Neural progenitor cell (in vitro differentiated cells): ENCODE measurements at regions not wholly inside any gene's neighbourhood (a gene's known extent, or its start where the extent isn't known, plus 50 kb on each side); places are given as distances from the start of the nearest gene placed in this dataset.
A peak's percentile ranks its signal among the peaks of the same experiment; 100 is the strongest.

Source experiments
- DNase-seq: peaks from one replicate; pipeline ENCODE4 v3.0.0-alpha.2; 2016; ENCODE audit warnings: low spot score
- H2AFZ ChIP-seq: fragments of 200-600 bp; sonication (generic); replicated peaks from 2 replicates; pipeline ENCODE4 v1.6.1; 2016; ENCODE audit warnings: antibody characterized with exemption
- H3F3A ChIP-seq: fragments of 200-600 bp; sonication (generic); 2 replicates; pipeline ENCODE4 v1.6.1; 2016; ENCODE audit warnings: antibody characterized with exemption, low read depth
- H3K27ac ChIP-seq: fragments of 200-600 bp; sonication (generic); 2 replicates; pipeline ENCODE4 v1.5.1; 2016; ENCODE audit warnings: mild to moderate bottlenecking
- H3K27me3 ChIP-seq: fragments of 200-600 bp; sonication (generic); 2 replicates; pipeline ENCODE4 v1.6.1; 2016; ENCODE audit warnings: mild to moderate bottlenecking, moderate library complexity
- H3K36me3 ChIP-seq: fragments of 200-600 bp; sonication (generic); 2 replicates; pipeline ENCODE4 v1.5.1; 2016
- H3K4me1 ChIP-seq: fragments of 200-600 bp; sonication (generic); 2 replicates; pipeline ENCODE4 v1.6.1; 2016; ENCODE audit warnings: mixed run types
- H3K4me2 ChIP-seq: fragments of 200-600 bp; sonication (generic); 2 replicates; pipeline ENCODE4 v1.6.1; 2016
- H3K4me3 ChIP-seq: fragments of 200-600 bp; sonication (generic); 2 replicates; pipeline ENCODE4 v1.5.1; 2016
- H3K79me2 ChIP-seq: fragments of 200-600 bp; sonication (generic); 2 replicates; pipeline ENCODE4 v1.6.1; 2016; ENCODE audit warnings: low read depth
- H3K9ac ChIP-seq: fragments of 200-600 bp; sonication (generic); 2 replicates; pipeline ENCODE4 v1.6.1; 2016
- H3K9me3 ChIP-seq: fragments of 200-600 bp; sonication (generic); 2 replicates; pipeline ENCODE4 v1.5.1; 2016; ENCODE audit warnings: low read depth
- H4K20me1 ChIP-seq: fragments of 200-600 bp; sonication (generic); 2 replicates; pipeline ENCODE4 v1.6.1; 2016; ENCODE audit warnings: low read depth
- H3K27ac Mint-ChIP-seq: 3 replicates; pipeline ENCODE4 v1.8.0; 2021; ENCODE audit warnings: mixed read lengths
- H3K27me3 Mint-ChIP-seq: 2 replicates; pipeline ENCODE4 v1.8.0; 2022; ENCODE audit warnings: low read depth, mild to moderate bottlenecking, inconsistent platforms, moderate library complexity, mixed read lengths; ENCODE audit not compliant: insufficient read depth
- H3K36me3 Mint-ChIP-seq: 3 replicates; pipeline ENCODE4 v1.8.0; 2021; ENCODE audit warnings: mixed read lengths
- H3K4me1 Mint-ChIP-seq: 3 replicates; pipeline ENCODE4 v1.8.0; 2021; ENCODE audit warnings: mixed read lengths
- H3K4me3 Mint-ChIP-seq: 3 replicates; pipeline ENCODE4 v1.8.0; 2021; ENCODE audit warnings: mild to moderate bottlenecking, moderate library complexity, mixed read lengths
- H3K9me3 Mint-ChIP-seq: 3 replicates; pipeline ENCODE4 v1.8.0; 2020; ENCODE audit warnings: mixed read lengths
- EZH2 ChIP-seq: fragments of 200-600 bp; sonication (generic); IDR thresholded peaks from 2 replicates; pipeline ENCODE4 v1.6.1; 2017; ENCODE audit warnings: antibody characterized with exemption, mild to moderate bottlenecking, moderate library complexity
- EZH2phosphoT487 ChIP-seq: fragments of 200-600 bp; sonication (generic); IDR thresholded peaks from 2 replicates; pipeline ENCODE4 v1.6.1; 2017; ENCODE audit warnings: antibody characterized with exemption
- TF ChIP-seq, protein P1 (sequence below): fragments of 200-600 bp; sonication (generic); IDR thresholded peaks from 2 replicates; pipeline ENCODE4 v1.5.1; 2017; ENCODE audit warnings: antibody characterized with exemption, mild to moderate bottlenecking

DNA sequence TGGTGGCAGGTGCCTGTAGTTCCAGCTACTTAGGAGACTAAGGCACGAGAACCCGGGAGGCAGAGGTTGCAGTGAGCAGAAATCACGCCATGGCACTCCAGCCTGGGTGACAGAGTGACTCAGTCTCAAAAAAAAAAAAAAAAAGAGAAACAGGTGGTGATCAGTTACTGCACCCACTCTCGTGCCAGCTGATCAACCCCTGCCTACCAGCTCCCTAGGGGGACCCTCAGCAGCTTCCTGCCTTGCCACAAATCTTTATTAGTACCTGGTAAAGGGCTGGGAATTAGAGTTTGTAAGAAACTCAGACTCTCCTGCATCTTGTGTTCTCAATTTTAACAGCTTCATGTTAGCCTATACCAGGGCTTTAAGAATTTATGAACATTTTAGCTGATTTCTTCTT, 914.9 kb downstream of the EFNA5 start:
- Mint-ChIP-seq H3K27ac (no peak overlapping the region), H3K9me3 (no peaks in the 10 kb centered on the region), H3K4me1 (peaks cover 16% of the 10 kb centered on the region), H3K4me3 (no peak overlapping the region), H3K27me3 (no peaks in the 10 kb centered on the region), H3K36me3 (no peaks in the 10 kb centered on the region)
- no peak for DNase-seq
- H3K27me3 ChIP-seq = no peaks in the 10 kb centered on the region
- TF ChIP-seq EZH2 (no peak), EZH2phosphoT487 (no peak)
- TF ChIP-seq, protein P1, sequence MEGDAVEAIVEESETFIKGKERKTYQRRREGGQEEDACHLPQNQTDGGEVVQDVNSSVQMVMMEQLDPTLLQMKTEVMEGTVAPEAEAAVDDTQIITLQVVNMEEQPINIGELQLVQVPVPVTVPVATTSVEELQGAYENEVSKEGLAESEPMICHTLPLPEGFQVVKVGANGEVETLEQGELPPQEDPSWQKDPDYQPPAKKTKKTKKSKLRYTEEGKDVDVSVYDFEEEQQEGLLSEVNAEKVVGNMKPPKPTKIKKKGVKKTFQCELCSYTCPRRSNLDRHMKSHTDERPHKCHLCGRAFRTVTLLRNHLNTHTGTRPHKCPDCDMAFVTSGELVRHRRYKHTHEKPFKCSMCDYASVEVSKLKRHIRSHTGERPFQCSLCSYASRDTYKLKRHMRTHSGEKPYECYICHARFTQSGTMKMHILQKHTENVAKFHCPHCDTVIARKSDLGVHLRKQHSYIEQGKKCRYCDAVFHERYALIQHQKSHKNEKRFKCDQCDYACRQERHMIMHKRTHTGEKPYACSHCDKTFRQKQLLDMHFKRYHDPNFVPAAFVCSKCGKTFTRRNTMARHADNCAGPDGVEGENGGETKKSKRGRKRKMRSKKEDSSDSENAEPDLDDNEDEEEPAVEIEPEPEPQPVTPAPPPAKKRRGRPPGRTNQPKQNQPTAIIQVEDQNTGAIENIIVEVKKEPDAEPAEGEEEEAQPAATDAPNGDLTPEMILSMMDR = no peak
- no peak overlapping the region for H3K4me3 ChIP-seq
- no peaks in the 10 kb centered on the region for H3K9me3 ChIP-seq
- no peaks in the 10 kb centered on the region for H3K36me3 ChIP-seq
- no peak overlapping the region for H3K27ac ChIP-seq
- H2AFZ ChIP-seq = peak overlapping the region; percentile 70
- H3K4me1 ChIP-seq = peaks cover 13% of the 10 kb centered on the region
- H3K4me2 ChIP-seq = peak overlapping the region; percentile 31
- no peaks in the 10 kb centered on the region for H4K20me1 ChIP-seq
- peaks cover 10% of the 10 kb centered on the region for H3F3A ChIP-seq
- H3K79me2 ChIP-seq = no peaks in the 10 kb centered on the region
- no peak overlapping the region for H3K9ac ChIP-seq

DNA sequence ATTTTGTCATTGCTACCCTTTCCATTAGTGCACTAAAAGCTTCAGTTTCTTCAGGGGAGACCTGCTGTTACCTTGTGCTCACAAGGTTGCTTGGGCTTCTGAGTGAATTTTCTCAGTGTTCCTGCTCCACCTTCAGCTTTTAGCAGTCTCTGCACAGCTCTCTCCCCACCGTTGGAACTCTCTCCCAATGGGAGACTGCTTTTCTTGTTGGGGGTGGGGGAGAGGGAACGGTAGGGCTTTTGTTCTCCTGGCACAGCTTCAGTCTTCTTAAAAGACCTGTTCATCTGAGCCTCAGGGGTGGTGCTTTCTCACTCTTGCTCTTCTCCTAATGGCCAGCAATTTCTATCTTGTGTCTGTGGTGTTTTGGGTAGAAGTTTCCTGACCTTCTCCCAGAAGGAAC, 915.7 kb downstream of the EFNA5 start:
- H3K4me1 Mint-ChIP-seq = peaks cover 16% of the 10 kb centered on the region
- peak overlapping the region; percentile 31 for H3K4me2 ChIP-seq

DNA sequence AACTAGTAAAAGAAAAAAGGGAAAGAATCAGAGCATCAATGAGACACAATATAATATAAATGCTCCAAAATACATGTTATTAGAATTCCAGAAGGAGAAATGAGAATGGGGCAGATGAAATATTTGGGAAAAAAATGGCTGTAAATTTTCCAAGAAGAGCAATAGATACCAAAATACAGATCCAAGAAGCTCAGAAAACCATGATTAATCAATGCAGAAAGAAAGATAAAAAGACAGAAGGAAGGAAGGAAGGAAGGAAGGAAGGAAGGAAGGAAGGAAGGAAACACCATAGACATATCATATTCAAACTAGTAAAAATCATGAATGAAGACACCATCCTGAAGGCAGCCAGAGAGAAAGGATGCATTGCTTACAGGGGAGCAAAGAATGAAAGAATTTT, 920.9 kb downstream of the EFNA5 start:
- H3K27me3 Mint-ChIP-seq = no peaks in the 10 kb centered on the region
- H3K4me3 Mint-ChIP-seq = no peak overlapping the region
- H3K27ac ChIP-seq = no peak overlapping the region
- H3K36me3 Mint-ChIP-seq = no peaks in the 10 kb centered on the region
- no peak overlapping the region for H3K27ac Mint-ChIP-seq
- no peaks in the 10 kb centered on the region for H3K9me3 ChIP-seq
- H3K4me1 Mint-ChIP-seq = peaks cover 9% of the 10 kb centered on the region
- peaks cover 6% of the 10 kb centered on the region for H3K4me1 ChIP-seq
- H3K36me3 ChIP-seq = no peaks in the 10 kb centered on the region
- peaks cover 4% of the 10 kb centered on the region for H3F3A ChIP-seq
- no peaks in the 10 kb centered on the region for H4K20me1 ChIP-seq
- no peak overlapping the region for H2AFZ ChIP-seq
- no peak overlapping the region for H3K4me3 ChIP-seq
- DNase-seq = no peak
- H3K79me2 ChIP-seq = no peaks in the 10 kb centered on the region
- H3K9ac ChIP-seq = no peak overlapping the region
- no peak overlapping the region for H3K4me2 ChIP-seq
- TF ChIP-seq EZH2 (no peak), EZH2phosphoT487 (no peak)
- TF ChIP-seq, protein P1 = no peak
- H3K9me3 Mint-ChIP-seq = no peaks in the 10 kb centered on the region
- H3K27me3 ChIP-seq = no peaks in the 10 kb centered on the region

More for the DNA sequence above, 915.7 kb downstream of the EFNA5 start:
- no peaks in the 10 kb centered on the region for H3K27me3 Mint-ChIP-seq
- H3K27ac Mint-ChIP-seq = peak overlapping the region; percentile 39
- no peaks in the 10 kb centered on the region for H3K9me3 Mint-ChIP-seq
- H3K9me3 ChIP-seq = no peaks in the 10 kb centered on the region
- H3K4me3 Mint-ChIP-seq = no peak overlapping the region
- H3K36me3 Mint-ChIP-seq = no peaks in the 10 kb centered on the region
- H4K20me1 ChIP-seq = no peaks in the 10 kb centered on the region
- peaks cover 13% of the 10 kb centered on the region for H3K4me1 ChIP-seq
- H3K27ac ChIP-seq = no peak overlapping the region
- peak overlapping the region; percentile 70 for H2AFZ ChIP-seq
- H3K36me3 ChIP-seq = no peaks in the 10 kb centered on the region
- H3K9ac ChIP-seq = no peak overlapping the region
- TF ChIP-seq, protein P1 = peak; percentile 8
- no peak for TF ChIP-seq EZH2phosphoT487
- H3F3A ChIP-seq = peaks cover 10% of the 10 kb centered on the region
- peak; percentile 73 for DNase-seq
- no peaks in the 10 kb centered on the region for H3K79me2 ChIP-seq
- H3K4me3 ChIP-seq = no peak overlapping the region
- no peaks in the 10 kb centered on the region for H3K27me3 ChIP-seq

DNA sequence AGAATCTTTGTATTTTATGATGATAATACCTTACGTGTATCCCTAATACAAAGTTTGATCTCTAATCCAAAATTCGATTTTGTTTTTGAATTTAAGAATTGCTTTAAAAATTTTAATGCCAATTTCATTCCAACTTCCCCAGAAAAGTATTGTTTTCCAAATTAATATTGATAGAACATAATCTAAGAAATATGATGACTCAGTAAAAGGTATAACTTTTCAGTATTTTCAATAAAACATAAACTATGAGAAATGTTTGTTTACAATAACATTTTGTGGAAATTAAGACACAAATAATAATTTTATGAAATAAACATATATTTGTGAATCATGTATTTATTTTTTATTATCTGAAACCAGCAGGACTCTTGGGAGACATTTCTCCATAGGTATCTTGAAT, 931.6 kb downstream of the EFNA5 start:
- no peaks in the 10 kb centered on the region for H3K4me1 Mint-ChIP-seq
- no peak for DNase-seq
- H3K27ac Mint-ChIP-seq = no peak overlapping the region
- no peaks in the 10 kb centered on the region for H3F3A ChIP-seq
- H3K36me3 Mint-ChIP-seq = peaks cover 2% of the 10 kb centered on the region
- no peaks in the 10 kb centered on the region for H3K27me3 Mint-ChIP-seq
- H3K27ac ChIP-seq = no peak overlapping the region
- no peaks in the 10 kb centered on the region for H3K9me3 ChIP-seq
- H3K36me3 ChIP-seq = no peaks in the 10 kb centered on the region
- no peaks in the 10 kb centered on the region for H3K27me3 ChIP-seq
- no peak overlapping the region for H3K4me2 ChIP-seq
- TF ChIP-seq EZH2 = no peak
- no peak for TF ChIP-seq EZH2phosphoT487
- TF ChIP-seq, protein P1 = no peak
- H3K4me3 ChIP-seq = no peak overlapping the region
- peaks cover 11% of the 10 kb centered on the region for H3K9me3 Mint-ChIP-seq
- H3K4me1 ChIP-seq = no peaks in the 10 kb centered on the region
- no peak overlapping the region for H2AFZ ChIP-seq
- H3K79me2 ChIP-seq = no peaks in the 10 kb centered on the region
- no peak overlapping the region for H3K4me3 Mint-ChIP-seq
- H3K9ac ChIP-seq = no peak overlapping the region
- no peaks in the 10 kb centered on the region for H4K20me1 ChIP-seq
